ENCODE measurements at regions not wholly inside any gene's neighbourhood (a gene's known extent, or its start where the extent isn't known, plus 50 kb on each side); places are given as distances from the start of the nearest gene placed in this dataset.
"Not testable (repeated sequence)": the region's sequence is repeated elsewhere in the genome, so short reads cannot be mapped to it uniquely, and the experiment has no call there.

DNA sequence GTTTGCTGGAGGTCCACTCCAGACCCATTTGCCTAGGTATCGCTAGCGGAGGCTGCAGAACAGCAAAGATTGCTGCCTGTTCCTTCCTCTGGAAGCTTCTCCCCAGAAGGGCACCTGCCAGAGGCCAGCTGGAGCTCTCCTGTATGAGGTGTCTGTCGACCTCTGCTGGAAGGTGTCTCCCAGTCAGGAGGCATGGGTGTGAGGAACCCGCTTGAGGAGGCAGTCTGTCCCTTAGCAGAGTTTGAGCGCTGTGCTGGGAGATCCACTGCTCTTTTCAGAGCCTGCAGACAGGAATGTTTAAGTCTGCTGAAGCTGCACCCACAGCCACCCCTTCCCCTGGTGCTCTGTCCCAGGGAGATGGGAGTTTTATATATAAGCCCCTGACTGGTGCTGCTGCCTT lies 335.0 kb upstream of the DNAJC19 start:
- not testable (repeated sequence) for DNase-seq (ENCODE audit: low spot score in 2 of 2); H3K27ac Mint-ChIP-seq; H3K4me1 Mint-ChIP-seq; H3K36me3 Mint-ChIP-seq; H3K4me3 Mint-ChIP-seq; ATAC-seq
- H3K9me3 Mint-ChIP-seq = peaks cover 19% of the 10 kb centered on the region

DNA sequence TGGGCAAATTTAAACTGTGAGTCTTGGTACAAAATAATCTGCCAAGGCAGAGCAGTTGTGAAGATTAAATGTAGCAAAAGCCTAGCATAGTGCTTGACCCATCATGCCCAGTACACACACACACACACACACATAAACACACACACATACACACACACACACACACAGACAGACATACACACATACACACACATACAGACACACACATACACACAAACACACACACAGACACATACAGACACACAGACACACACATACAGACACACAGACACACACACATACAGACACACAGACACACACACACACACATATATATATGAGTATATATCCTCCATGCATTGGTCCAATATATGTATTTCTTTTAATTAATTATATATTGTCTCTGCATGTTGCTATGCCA lies 328.8 kb upstream of the DNAJC19 start:
- Mint-ChIP-seq H3K36me3 (no peaks in the 10 kb centered on the region), H3K4me3 (no peak overlapping the region), H3K9me3 (peaks cover 32% of the 10 kb centered on the region), H3K27ac (no peak overlapping the region), H3K4me1 (no peaks in the 10 kb centered on the region)
- no peak for DNase-seq (ENCODE audit: low spot score in 2 of 2)
- no peak for ATAC-seq

DNA sequence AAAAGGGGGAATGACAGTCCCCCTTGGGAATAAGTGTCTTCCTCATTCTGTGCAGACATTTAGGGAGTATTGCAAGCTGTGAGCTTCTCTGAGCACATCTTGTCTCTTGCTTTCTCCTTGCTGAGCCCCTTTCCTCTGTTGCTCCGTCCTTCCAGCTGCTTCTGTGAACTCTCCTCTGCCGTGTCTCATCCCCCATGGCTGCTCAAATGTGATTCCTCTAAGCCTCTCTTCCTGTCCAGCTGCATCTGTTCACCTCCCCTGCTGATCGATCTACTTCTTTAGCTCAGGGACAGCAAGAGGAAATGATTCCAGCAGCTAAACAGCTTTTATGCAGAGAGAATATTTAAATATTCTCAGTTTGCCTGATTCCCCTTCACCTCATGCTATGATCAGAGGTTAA lies 328.0 kb upstream of the DNAJC19 start:
- no peak overlapping the region for H3K27ac Mint-ChIP-seq
- peaks cover 28% of the 10 kb centered on the region for H3K9me3 Mint-ChIP-seq
- no peaks in the 10 kb centered on the region for H3K4me1 Mint-ChIP-seq
- no peak overlapping the region for H3K4me3 Mint-ChIP-seq
- H3K36me3 Mint-ChIP-seq = no peaks in the 10 kb centered on the region
- ATAC-seq (no peak), DNase-seq (ENCODE audit: low spot score in 2 of 2) (no peak)

DNA sequence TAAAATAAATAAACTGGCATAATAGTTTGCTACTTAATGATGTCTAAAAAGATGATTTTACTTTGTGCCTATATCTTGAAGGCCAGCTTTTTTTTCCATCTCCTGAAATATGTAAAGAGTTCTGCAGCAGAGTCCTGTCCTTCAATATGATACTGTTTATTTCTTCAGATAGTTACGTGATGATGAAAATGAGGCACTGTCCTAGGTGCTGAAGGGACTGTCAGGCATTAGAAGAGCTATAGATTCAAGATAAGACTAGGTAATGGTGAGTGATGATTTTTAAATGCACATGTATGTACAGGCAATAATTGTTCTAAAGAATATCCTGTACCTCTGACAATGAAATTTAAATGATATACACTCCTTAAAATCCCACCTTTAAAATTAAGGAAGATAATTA lies 326.9 kb upstream of the DNAJC19 start:
- Mint-ChIP-seq H3K36me3 (no peaks in the 10 kb centered on the region), H3K9me3 (peaks cover 19% of the 10 kb centered on the region), H3K4me1 (no peaks in the 10 kb centered on the region), H3K27ac (no peak overlapping the region), H3K4me3 (no peak overlapping the region)
- DNase-seq (ENCODE audit: low spot score in 2 of 2) = no peak
- ATAC-seq = no peak

DNA sequence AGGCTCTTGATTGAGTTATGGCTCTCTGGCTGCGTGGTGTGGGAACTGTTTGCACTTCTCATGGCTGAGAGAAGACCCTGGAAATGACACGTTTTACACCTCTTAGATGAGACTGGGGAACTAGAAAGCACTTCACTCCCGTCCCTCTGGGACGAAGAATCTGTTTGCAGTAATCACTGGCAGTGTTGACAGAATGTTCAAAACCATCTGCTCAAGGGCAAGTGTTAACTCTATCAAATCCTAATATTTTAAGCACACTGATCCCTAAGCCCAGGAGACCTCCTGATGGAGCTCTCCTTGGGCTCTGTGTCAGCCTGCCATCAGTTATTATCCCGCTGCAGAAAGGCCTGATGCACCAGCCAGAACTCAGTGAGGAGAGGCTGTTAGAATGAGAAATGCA lies 323.8 kb upstream of the DNAJC19 start:
- H3K36me3 Mint-ChIP-seq = no peaks in the 10 kb centered on the region
- DNase-seq (ENCODE audit: low spot score in 2 of 2) = no peak
- peaks cover 14% of the 10 kb centered on the region for H3K9me3 Mint-ChIP-seq
- ATAC-seq = no peak
- no peaks in the 10 kb centered on the region for H3K4me1 Mint-ChIP-seq
- no peak overlapping the region for H3K27ac Mint-ChIP-seq
- H3K4me3 Mint-ChIP-seq = no peak overlapping the region

DNA sequence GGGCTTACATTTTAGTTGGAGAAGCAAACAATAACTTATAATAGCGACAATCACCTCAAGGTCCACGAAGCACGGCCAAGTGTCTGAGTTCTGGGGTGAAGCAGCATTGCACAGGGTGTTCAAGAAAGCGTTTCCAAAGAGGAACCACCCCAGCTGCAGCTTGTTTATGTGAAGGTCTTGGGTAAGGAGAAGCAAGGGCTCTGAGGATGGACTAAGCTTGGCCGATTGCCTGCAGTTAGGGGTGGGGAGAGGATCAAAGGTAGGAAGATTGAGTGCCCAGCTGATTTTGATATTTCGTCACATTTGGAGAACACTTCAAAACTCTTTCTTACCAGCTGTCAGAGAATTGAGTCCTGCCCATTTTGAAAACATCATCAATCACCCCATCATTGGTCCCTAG lies 321.6 kb upstream of the DNAJC19 start:
- Mint-ChIP-seq H3K36me3 (no peaks in the 10 kb centered on the region), H3K9me3 (peaks cover 14% of the 10 kb centered on the region), H3K4me1 (no peaks in the 10 kb centered on the region)

DNA sequence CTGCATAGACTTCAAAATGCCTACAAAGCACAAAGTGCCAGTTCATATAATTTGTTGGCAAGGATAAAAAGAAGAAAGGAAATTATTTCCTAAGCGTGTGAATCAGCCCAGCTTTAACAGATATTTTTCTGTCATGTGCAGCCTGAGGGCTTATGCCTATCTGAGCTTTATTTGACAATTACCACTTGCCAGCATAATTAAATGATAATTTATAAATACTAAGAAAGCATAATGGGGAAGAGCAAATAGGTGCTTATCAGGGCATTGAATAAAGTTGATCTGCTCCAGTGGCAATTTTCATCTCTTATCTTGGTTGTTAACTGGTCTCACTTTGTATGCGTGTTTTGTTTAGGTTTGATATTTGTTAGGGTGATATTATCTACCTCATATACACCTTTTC lies 313.4 kb upstream of the DNAJC19 start:
- Mint-ChIP-seq H3K36me3 (no peaks in the 10 kb centered on the region), H3K4me3 (no peak overlapping the region), H3K9me3 (peaks cover 11% of the 10 kb centered on the region), H3K4me1 (no peaks in the 10 kb centered on the region), H3K27ac (no peak overlapping the region)
- DNase-seq (ENCODE audit: low spot score in 2 of 2) (no peak), ATAC-seq (no peak)

More for the DNA sequence above, 321.6 kb upstream of the DNAJC19 start:
- no peak for ATAC-seq
- DNase-seq (ENCODE audit: low spot score in 2 of 2) = no peak
- Mint-ChIP-seq H3K27ac (no peak overlapping the region), H3K4me3 (no peak overlapping the region)

DNA sequence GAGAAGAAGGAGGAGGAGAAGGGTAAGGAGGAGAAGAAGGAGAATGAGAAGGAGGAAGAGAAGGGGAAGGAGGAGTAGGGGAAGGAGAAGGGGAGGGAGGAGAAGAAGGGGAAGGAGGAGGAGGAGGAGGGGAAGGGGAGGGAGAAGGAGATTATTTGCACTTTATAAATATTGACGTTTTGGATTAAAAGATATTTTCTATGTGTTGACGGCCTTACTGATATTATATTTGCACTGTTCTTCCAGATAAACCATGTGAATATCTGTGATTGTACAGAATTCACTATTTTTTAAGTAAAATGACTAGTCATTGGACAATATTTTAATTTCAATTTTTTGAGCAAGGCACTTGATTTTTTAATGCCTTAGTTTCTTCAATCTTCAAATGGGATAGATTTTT lies 310.5 kb upstream of the DNAJC19 start:
- Mint-ChIP-seq H3K4me1 (no peaks in the 10 kb centered on the region), H3K36me3 (no peaks in the 10 kb centered on the region), H3K9me3 (peaks cover 13% of the 10 kb centered on the region), H3K27ac (no peak overlapping the region), H3K4me3 (no peak overlapping the region)
- ATAC-seq (no peak), DNase-seq (ENCODE audit: low spot score in 2 of 2) (no peak)

DNA sequence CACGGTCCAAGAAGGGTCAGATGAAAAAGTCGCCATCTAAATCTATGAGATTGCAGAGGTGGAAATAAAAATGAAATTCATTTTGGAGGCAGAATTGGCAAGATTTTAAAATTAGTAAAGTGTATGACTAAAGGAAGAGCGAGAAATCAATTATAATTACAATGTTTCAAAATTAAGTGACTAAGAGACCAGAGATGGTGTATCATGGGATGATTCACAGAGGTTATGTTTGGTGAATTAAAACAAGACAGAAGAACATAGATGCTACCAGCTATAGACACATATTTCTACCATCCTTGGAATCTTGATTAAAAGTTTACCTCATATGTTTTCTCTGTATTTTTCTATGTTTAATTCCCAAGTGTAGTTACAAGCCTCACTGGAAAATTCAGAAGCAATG lies 308.9 kb upstream of the DNAJC19 start:
- ATAC-seq (no peak), DNase-seq (ENCODE audit: low spot score in 2 of 2) (no peak)
- peaks cover 11% of the 10 kb centered on the region for H3K9me3 Mint-ChIP-seq
- no peaks in the 10 kb centered on the region for H3K36me3 Mint-ChIP-seq
- no peak overlapping the region for H3K27ac Mint-ChIP-seq
- H3K4me3 Mint-ChIP-seq = no peak overlapping the region
- H3K4me1 Mint-ChIP-seq = no peaks in the 10 kb centered on the region

DNA sequence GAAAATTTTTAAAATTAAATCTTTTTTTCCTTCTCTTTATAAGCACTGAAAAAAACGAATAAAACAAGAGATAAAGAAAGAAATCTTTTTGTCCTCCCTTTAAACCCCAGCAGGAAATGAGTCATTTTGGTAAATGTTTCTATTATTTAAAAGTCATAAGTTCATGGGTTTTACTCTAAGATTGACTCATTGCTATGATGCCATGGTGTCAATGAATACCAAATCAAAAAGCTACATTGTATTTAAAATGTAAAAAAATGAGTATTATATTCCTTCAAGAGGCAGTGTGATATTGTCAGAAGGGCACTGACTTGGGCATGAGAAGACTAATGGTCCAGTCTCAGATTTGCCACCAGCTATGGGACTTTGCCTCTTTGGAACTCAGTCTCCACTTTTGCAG lies 303.4 kb upstream of the DNAJC19 start:
- Mint-ChIP-seq H3K36me3 (no peaks in the 10 kb centered on the region), H3K4me3 (no peak overlapping the region), H3K9me3 (peaks cover 8% of the 10 kb centered on the region), H3K4me1 (no peaks in the 10 kb centered on the region), H3K27ac (no peak overlapping the region)
- DNase-seq (ENCODE audit: low spot score in 2 of 2) (no peak), ATAC-seq (peak; percentile 34)

DNA sequence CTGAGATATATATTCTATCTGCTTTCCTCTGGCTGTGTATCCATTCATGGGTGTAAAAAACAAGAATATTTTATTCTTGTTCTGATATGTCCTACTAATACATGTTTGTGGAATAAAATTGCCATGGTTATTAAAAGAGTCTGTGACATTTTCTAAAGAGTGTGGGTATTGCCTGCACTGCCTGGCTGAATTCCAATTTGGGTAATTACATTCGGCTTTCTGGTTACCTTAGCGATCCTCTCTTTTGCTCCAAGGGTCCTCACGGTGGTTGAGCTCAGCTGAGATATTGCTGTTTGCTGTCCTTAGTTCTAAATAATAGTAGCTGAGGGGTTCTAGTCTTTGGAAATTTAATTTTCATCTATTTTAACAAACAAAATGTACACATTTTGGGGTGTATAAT lies 301.4 kb upstream of the DNAJC19 start:
- no peak for ATAC-seq
- no peak for DNase-seq (ENCODE audit: low spot score in 2 of 2)
- Mint-ChIP-seq H3K27ac (no peak overlapping the region), H3K4me3 (no peak overlapping the region), H3K9me3 (peaks cover 5% of the 10 kb centered on the region), H3K4me1 (no peaks in the 10 kb centered on the region), H3K36me3 (no peaks in the 10 kb centered on the region)

DNA sequence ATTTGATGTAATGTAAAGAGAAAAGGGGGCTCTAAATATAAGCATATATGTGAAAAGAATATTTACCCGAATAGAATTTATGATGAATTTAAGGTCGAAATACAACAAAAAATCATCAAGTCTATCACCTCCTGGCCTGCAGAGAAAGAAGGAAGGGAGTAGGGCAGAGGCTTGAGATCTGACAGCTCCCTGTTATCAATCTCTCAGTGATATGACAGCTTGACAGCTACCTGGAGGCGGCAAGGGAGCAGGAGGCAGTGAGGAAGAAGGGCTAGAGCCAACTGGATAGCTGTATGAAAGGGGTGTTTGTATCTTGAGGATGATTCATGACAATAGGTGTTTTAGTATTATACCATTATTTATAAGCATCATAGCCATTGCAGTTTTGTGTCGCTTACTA lies 299.8 kb upstream of the DNAJC19 start:
- Mint-ChIP-seq H3K36me3 (no peaks in the 10 kb centered on the region), H3K9me3 (peaks cover 5% of the 10 kb centered on the region), H3K4me3 (no peak overlapping the region), H3K4me1 (no peaks in the 10 kb centered on the region), H3K27ac (no peak overlapping the region)
- ATAC-seq = no peak
- DNase-seq (ENCODE audit: low spot score in 2 of 2) = no peak

DNA sequence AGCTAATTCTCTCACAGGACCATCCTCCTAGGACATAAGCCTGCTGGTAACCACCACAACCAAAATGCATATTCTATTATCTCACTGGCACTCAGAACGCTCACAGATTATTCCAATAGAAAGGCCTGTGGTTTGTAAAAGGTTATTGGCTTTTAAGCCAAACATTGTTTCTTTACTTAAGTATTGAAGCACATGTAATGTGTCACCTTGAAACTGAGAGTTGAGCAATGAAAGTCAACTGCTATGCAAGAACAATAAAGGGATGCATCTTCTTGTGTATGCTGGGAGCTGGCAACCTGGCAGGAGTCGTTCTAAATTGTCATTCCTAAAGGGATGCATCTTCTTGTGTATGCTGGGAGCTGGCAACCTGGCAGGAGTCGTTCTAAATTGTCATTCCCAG lies 298.6 kb upstream of the DNAJC19 start:
- H3K36me3 Mint-ChIP-seq = no peaks in the 10 kb centered on the region
- H3K4me1 Mint-ChIP-seq = no peaks in the 10 kb centered on the region

DNA sequence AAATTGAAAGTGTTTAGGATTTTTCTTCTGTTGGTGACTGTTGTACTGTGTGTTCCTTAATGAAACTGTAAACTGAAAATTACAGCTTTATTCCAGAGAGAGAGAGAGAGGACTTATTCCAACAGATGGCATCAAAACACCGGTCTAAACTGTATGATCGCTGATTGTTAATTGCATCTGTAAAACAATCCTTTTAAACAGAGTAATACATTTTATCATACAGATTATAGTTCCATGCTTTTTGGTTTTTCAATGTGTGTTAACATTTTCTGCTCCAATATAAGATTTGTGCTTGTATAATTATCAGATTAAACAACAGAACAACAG lies 289.7 kb upstream of the DNAJC19 start:
- DNase-seq (ENCODE audit: low spot score in 2 of 2) (no peak), ATAC-seq (no peak)
- Mint-ChIP-seq H3K9me3 (peaks cover under 1% of the 10 kb centered on the region), H3K4me1 (no peaks in the 10 kb centered on the region), H3K4me3 (no peak overlapping the region), H3K27ac (no peak overlapping the region), H3K36me3 (no peaks in the 10 kb centered on the region)

More for the DNA sequence above, 298.6 kb upstream of the DNAJC19 start:
- Mint-ChIP-seq H3K27ac (no peak overlapping the region), H3K9me3 (peaks cover 7% of the 10 kb centered on the region), H3K4me3 (no peak overlapping the region)
- ATAC-seq (no peak), DNase-seq (ENCODE audit: low spot score in 2 of 2) (no peak)

DNA sequence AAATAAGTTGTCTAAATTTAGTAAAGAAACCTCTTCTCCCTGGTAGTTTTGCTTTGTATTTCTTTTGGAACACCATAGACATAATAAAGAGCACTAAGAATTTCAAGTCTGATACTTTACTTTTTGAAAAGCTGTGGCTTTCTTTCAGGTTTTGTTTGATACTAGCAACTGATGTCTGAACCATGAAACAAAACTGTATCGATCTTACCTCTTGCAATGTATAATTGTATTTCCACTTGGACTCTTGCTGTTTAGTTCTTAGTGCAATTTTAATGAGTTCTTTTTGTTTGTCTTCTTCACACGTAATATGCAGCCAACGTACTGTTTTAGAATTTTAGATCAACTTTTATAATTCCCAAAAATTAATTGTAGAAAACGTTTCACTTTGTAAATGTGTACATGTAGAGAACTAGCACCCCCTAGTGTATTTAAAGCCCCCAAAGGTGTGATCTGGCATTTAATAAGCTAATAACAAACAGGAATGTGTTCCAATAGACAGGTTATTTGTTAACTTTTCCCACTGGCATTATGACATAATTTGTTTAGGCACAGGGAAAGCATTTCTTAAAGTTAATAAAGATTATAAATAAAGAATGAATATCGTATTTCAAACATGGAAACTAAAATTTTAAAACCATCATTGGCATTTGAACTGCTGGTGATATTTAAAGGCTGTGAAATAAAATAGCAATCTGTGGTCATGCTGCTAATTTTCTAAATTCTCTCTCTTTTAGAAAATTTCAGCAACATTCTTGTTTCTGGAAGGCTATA lies 289.1 kb upstream of the DNAJC19 start:
- H3K27ac Mint-ChIP-seq = no peak overlapping the region
- no peaks in the 10 kb centered on the region for H3K4me1 Mint-ChIP-seq
- DNase-seq (ENCODE audit: low spot score in 2 of 2) (no peak), ATAC-seq (no peak)
- H3K36me3 Mint-ChIP-seq = no peaks in the 10 kb centered on the region
- H3K4me3 Mint-ChIP-seq = no peak overlapping the region
- no peaks in the 10 kb centered on the region for H3K9me3 Mint-ChIP-seq

DNA sequence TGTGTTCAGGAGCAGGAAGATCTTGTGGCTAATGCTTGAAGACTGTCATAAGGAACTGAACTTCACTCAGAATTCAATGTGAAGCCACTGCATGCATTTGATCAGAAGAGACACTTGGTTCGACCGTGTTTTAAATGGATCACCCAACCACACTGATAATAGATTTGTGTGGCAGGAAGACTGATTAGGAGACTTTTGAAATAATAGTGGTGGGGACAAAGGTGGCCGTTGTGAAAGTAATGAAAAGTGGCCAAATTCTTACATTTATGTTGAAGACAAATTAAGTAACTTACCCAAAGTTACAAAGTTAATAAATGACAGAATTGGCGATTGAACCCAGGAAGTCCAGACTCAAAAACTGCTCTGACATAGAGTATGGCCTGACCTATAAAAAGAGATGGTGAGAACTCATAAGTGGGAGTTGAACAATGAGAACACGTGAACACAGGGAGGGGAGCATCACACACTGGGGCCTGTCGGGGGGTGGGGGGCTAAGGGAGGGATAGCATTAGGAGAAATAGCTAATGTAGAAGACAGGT lies 286.9 kb upstream of the DNAJC19 start:
- Mint-ChIP-seq H3K4me1 (no peaks in the 10 kb centered on the region), H3K9me3 (peaks cover 3% of the 10 kb centered on the region), H3K36me3 (no peaks in the 10 kb centered on the region), H3K27ac (no peak overlapping the region), H3K4me3 (no peak overlapping the region)
- DNase-seq (ENCODE audit: low spot score in 2 of 2) (no peak), ATAC-seq (no peak)

DNA sequence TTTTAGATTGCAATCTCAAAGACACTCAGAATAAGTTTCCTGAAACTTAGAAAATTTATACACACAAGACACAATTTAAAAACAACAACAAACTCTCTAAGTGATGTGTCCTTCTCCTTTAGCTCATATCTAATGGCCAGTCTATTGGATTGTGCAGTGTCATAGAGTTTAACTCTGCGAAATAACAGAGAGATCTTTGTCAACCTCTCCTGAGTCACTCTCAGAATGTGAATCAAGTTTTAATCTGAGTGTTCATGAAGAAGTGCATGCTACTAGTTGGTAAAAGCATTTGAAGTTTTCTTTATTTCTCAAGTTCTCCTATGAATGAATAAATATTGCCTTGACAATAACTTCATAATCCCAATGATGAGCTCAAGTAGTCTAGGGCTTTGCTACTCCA lies 284.5 kb upstream of the DNAJC19 start:
- Mint-ChIP-seq H3K4me1 (no peaks in the 10 kb centered on the region), H3K27ac (no peak overlapping the region), H3K4me3 (no peak overlapping the region), H3K36me3 (no peaks in the 10 kb centered on the region), H3K9me3 (peaks cover 3% of the 10 kb centered on the region)
- no peak for ATAC-seq
- DNase-seq (ENCODE audit: low spot score in 2 of 2) = no peak

Data from stimulated activated effector memory CD8-positive, alpha-beta T cell treated with anti-CD3 and anti-CD28 coated beads, Interleukin-12 subunit alpha, Interleukin-12 subunit beta, amount 100 ng/mL, for 72 hours (primary cell).